ENCODE measurements at regions not wholly inside any gene's neighbourhood (a gene's known extent, or its start where the extent isn't known, plus 50 kb on each side); places are given as distances from the start of the nearest gene placed in this dataset.

- peaks cover 9% of the 10 kb centered on the region for H3K4me1 ChIP-seq (ENCODE audit: control insufficient read depth, insufficient read depth, low read length, unreplicated experiment)
- H3K4me3 ChIP-seq (ENCODE audit: low read depth, low read length): peak overlapping the region; percentile 74
- no peaks in the 10 kb centered on the region for H3K36me3 ChIP-seq (ENCODE audit: insufficient read depth, low read length)
- no peaks in the 10 kb centered on the region for H3K27me3 ChIP-seq (ENCODE audit: insufficient read depth, low read length)
- no peak overlapping the region for H2AFZ ChIP-seq (ENCODE audit: low read length, unreplicated experiment)
- H3K79me2 ChIP-seq (ENCODE audit: control insufficient read depth, insufficient read depth, low read length, unreplicated experiment): no peaks in the 10 kb centered on the region
- no peak overlapping the region for H3K27ac ChIP-seq (ENCODE audit: low read depth, low read length)
Observed at GRCh38 chrX:39821709-39822095, 276.1 kb downstream of the BCOR start.

GRCh38 chrX:39822133-39822748 is 275.5 kb downstream of the BCOR start:
- no peak overlapping the region for H3K27ac ChIP-seq (ENCODE audit: low read depth, low read length)
- H3K4me3 ChIP-seq (ENCODE audit: low read depth, low read length): no peak overlapping the region
- H3K4me1 ChIP-seq (ENCODE audit: control insufficient read depth, insufficient read depth, low read length, unreplicated experiment): peaks cover 9% of the 10 kb centered on the region
- no peaks in the 10 kb centered on the region for H3K27me3 ChIP-seq (ENCODE audit: insufficient read depth, low read length)
- no peaks in the 10 kb centered on the region for H3K36me3 ChIP-seq (ENCODE audit: insufficient read depth, low read length)
- H2AFZ ChIP-seq (ENCODE audit: low read length, unreplicated experiment): no peak overlapping the region
- no peaks in the 10 kb centered on the region for H3K79me2 ChIP-seq (ENCODE audit: control insufficient read depth, insufficient read depth, low read length, unreplicated experiment)

GRCh38 chrX:39823424-39823823 is 274.3 kb downstream of the BCOR start:
- Histone ChIP-seq H3K79me2 (ENCODE audit: control insufficient read depth, insufficient read depth, low read length, unreplicated experiment) (no peaks in the 10 kb centered on the region), H2AFZ (ENCODE audit: low read length, unreplicated experiment) (no peak overlapping the region), H3K27ac (ENCODE audit: low read depth, low read length) (no peak overlapping the region), H3K4me3 (ENCODE audit: low read depth, low read length) (no peak overlapping the region), H3K4me1 (ENCODE audit: control insufficient read depth, insufficient read depth, low read length, unreplicated experiment) (no peaks in the 10 kb centered on the region), H3K36me3 (ENCODE audit: insufficient read depth, low read length) (no peaks in the 10 kb centered on the region), H3K27me3 (ENCODE audit: insufficient read depth, low read length) (no peaks in the 10 kb centered on the region)

GRCh38 chrX:39823854-39824253 is 273.9 kb downstream of the BCOR start:
- H3K4me3 ChIP-seq (ENCODE audit: low read depth, low read length): no peak overlapping the region
- no peaks in the 10 kb centered on the region for H3K36me3 ChIP-seq (ENCODE audit: insufficient read depth, low read length)
- no peaks in the 10 kb centered on the region for H3K79me2 ChIP-seq (ENCODE audit: control insufficient read depth, insufficient read depth, low read length, unreplicated experiment)
- H3K27ac ChIP-seq (ENCODE audit: low read depth, low read length): no peak overlapping the region
- H3K4me1 ChIP-seq (ENCODE audit: control insufficient read depth, insufficient read depth, low read length, unreplicated experiment): no peaks in the 10 kb centered on the region
- H3K27me3 ChIP-seq (ENCODE audit: insufficient read depth, low read length): no peaks in the 10 kb centered on the region
- no peak overlapping the region for H2AFZ ChIP-seq (ENCODE audit: low read length, unreplicated experiment)

GRCh38 chrX:39826813-39827543 is 270.8 kb downstream of the BCOR start:
- Histone ChIP-seq H3K79me2 (ENCODE audit: control insufficient read depth, insufficient read depth, low read length, unreplicated experiment) (no peaks in the 10 kb centered on the region), H2AFZ (ENCODE audit: low read length, unreplicated experiment) (no peak overlapping the region), H3K36me3 (ENCODE audit: insufficient read depth, low read length) (no peaks in the 10 kb centered on the region), H3K27me3 (ENCODE audit: insufficient read depth, low read length) (no peaks in the 10 kb centered on the region), H3K27ac (ENCODE audit: low read depth, low read length) (no peak overlapping the region), H3K4me1 (ENCODE audit: control insufficient read depth, insufficient read depth, low read length, unreplicated experiment) (no peaks in the 10 kb centered on the region), H3K4me3 (ENCODE audit: low read depth, low read length) (no peak overlapping the region)

GRCh38 chrX:39827951-39828350 is 269.8 kb downstream of the BCOR start:
- no peaks in the 10 kb centered on the region for H3K4me1 ChIP-seq (ENCODE audit: control insufficient read depth, insufficient read depth, low read length, unreplicated experiment)
- no peaks in the 10 kb centered on the region for H3K36me3 ChIP-seq (ENCODE audit: insufficient read depth, low read length)
- H3K4me3 ChIP-seq (ENCODE audit: low read depth, low read length): no peak overlapping the region
- no peak overlapping the region for H3K27ac ChIP-seq (ENCODE audit: low read depth, low read length)
- no peaks in the 10 kb centered on the region for H3K27me3 ChIP-seq (ENCODE audit: insufficient read depth, low read length)
- H2AFZ ChIP-seq (ENCODE audit: low read length, unreplicated experiment): no peak overlapping the region
- H3K79me2 ChIP-seq (ENCODE audit: control insufficient read depth, insufficient read depth, low read length, unreplicated experiment): no peaks in the 10 kb centered on the region

GRCh38 chrX:39828971-39829370 is 268.8 kb downstream of the BCOR start:
- no peak overlapping the region for H3K27ac ChIP-seq (ENCODE audit: low read depth, low read length)

GRCh38 chrX:39829965-39830364 is 267.8 kb downstream of the BCOR start:
- Histone ChIP-seq H3K4me3 (ENCODE audit: low read depth, low read length) (no peak overlapping the region), H3K27me3 (ENCODE audit: insufficient read depth, low read length) (no peaks in the 10 kb centered on the region), H3K36me3 (ENCODE audit: insufficient read depth, low read length) (no peaks in the 10 kb centered on the region), H3K27ac (ENCODE audit: low read depth, low read length) (no peak overlapping the region), H2AFZ (ENCODE audit: low read length, unreplicated experiment) (no peak overlapping the region), H3K79me2 (ENCODE audit: control insufficient read depth, insufficient read depth, low read length, unreplicated experiment) (no peaks in the 10 kb centered on the region), H3K4me1 (ENCODE audit: control insufficient read depth, insufficient read depth, low read length, unreplicated experiment) (no peaks in the 10 kb centered on the region)

More at GRCh38 chrX:39828971-39829370, 268.8 kb downstream of the BCOR start:
- Histone ChIP-seq H3K4me3 (ENCODE audit: low read depth, low read length) (no peak overlapping the region), H3K27me3 (ENCODE audit: insufficient read depth, low read length) (no peaks in the 10 kb centered on the region), H3K79me2 (ENCODE audit: control insufficient read depth, insufficient read depth, low read length, unreplicated experiment) (no peaks in the 10 kb centered on the region), H3K4me1 (ENCODE audit: control insufficient read depth, insufficient read depth, low read length, unreplicated experiment) (no peaks in the 10 kb centered on the region), H3K36me3 (ENCODE audit: insufficient read depth, low read length) (no peaks in the 10 kb centered on the region), H2AFZ (ENCODE audit: low read length, unreplicated experiment) (no peak overlapping the region)

- H3K4me3 ChIP-seq (ENCODE audit: low read depth, low read length): no peak overlapping the region
- no peaks in the 10 kb centered on the region for H3K79me2 ChIP-seq (ENCODE audit: control insufficient read depth, insufficient read depth, low read length, unreplicated experiment)
- H3K27me3 ChIP-seq (ENCODE audit: insufficient read depth, low read length): no peaks in the 10 kb centered on the region
- H3K4me1 ChIP-seq (ENCODE audit: control insufficient read depth, insufficient read depth, low read length, unreplicated experiment): no peaks in the 10 kb centered on the region
- no peaks in the 10 kb centered on the region for H3K36me3 ChIP-seq (ENCODE audit: insufficient read depth, low read length)
- no peak overlapping the region for H2AFZ ChIP-seq (ENCODE audit: low read length, unreplicated experiment)
- H3K27ac ChIP-seq (ENCODE audit: low read depth, low read length): no peak overlapping the region
Observed at GRCh38 chrX:39830414-39830813, 267.3 kb downstream of the BCOR start.

- Histone ChIP-seq H3K36me3 (ENCODE audit: insufficient read depth, low read length) (no peaks in the 10 kb centered on the region), H3K4me3 (ENCODE audit: low read depth, low read length) (no peak overlapping the region), H3K27ac (ENCODE audit: low read depth, low read length) (no peak overlapping the region), H3K4me1 (ENCODE audit: control insufficient read depth, insufficient read depth, low read length, unreplicated experiment) (no peaks in the 10 kb centered on the region), H3K27me3 (ENCODE audit: insufficient read depth, low read length) (no peaks in the 10 kb centered on the region), H2AFZ (ENCODE audit: low read length, unreplicated experiment) (no peak overlapping the region), H3K79me2 (ENCODE audit: control insufficient read depth, insufficient read depth, low read length, unreplicated experiment) (no peaks in the 10 kb centered on the region)
Observed at GRCh38 chrX:39832211-39832610, 265.5 kb downstream of the BCOR start.

GRCh38 chrX:39834600-39834999 is 263.2 kb downstream of the BCOR start:
- Histone ChIP-seq H3K27me3 (ENCODE audit: insufficient read depth, low read length) (no peaks in the 10 kb centered on the region), H3K79me2 (ENCODE audit: control insufficient read depth, insufficient read depth, low read length, unreplicated experiment) (no peaks in the 10 kb centered on the region), H3K4me3 (ENCODE audit: low read depth, low read length) (no peak overlapping the region), H3K4me1 (ENCODE audit: control insufficient read depth, insufficient read depth, low read length, unreplicated experiment) (no peaks in the 10 kb centered on the region), H2AFZ (ENCODE audit: low read length, unreplicated experiment) (no peak overlapping the region), H3K27ac (ENCODE audit: low read depth, low read length) (no peak overlapping the region), H3K36me3 (ENCODE audit: insufficient read depth, low read length) (no peaks in the 10 kb centered on the region)
